Activated CD8-positive, alpha-beta memory T cell treated with anti-CD3 and anti-CD28 coated beads, Interleukin-2, amount 50 U/mL, for 4 hours (primary cell): ENCODE measurements at regions not wholly inside any gene's neighbourhood (a gene's known extent, or its start where the extent isn't known, plus 50 kb on each side); places are given as distances from the start of the nearest gene placed in this dataset.
"Not testable (repeated sequence)": the region's sequence is repeated elsewhere in the genome, so short reads cannot be mapped to it uniquely, and the experiment has no call there.

Experiments used
- DNase-seq: peaks from one replicate; pipeline ENCODE4 v3.0.0-alpha.2; 2020

GRCh38 chr2:129554373-129554772 is 425.1 kb upstream of the RAB6C start:
- DNase-seq = no peak

- DNase-seq = no peak
Measured at GRCh38 chr2:129559101-129559500, 420.4 kb upstream of the RAB6C start.

GRCh38 chr2:129565551-129566109 is 413.8 kb upstream of the RAB6C start:
- DNase-seq = no peak

- DNase-seq = not testable (repeated sequence)
Measured at GRCh38 chr2:129570812-129571211, 408.7 kb upstream of the RAB6C start.

- DNase-seq = no peak
Measured at GRCh38 chr2:129575431-129575830, 404.0 kb upstream of the RAB6C start.

- DNase-seq = no peak
Measured at GRCh38 chr2:129575880-129576279, 403.6 kb upstream of the RAB6C start.

GRCh38 chr2:129580001-129580400 is 399.5 kb upstream of the RAB6C start:
- no peak for DNase-seq

GRCh38 chr2:129585760-129586159 is 393.7 kb upstream of the RAB6C start:
- DNase-seq = no peak

GRCh38 chr2:129587426-129588064 is 391.9 kb upstream of the RAB6C start:
- no peak for DNase-seq

GRCh38 chr2:129604560-129604959 is 374.9 kb upstream of the RAB6C start:
- DNase-seq = no peak

GRCh38 chr2:129605646-129606045 is 373.8 kb upstream of the RAB6C start:
- DNase-seq = no peak

GRCh38 chr2:129606496-129607270 is 372.8 kb upstream of the RAB6C start:
- no peak for DNase-seq

- no peak for DNase-seq
Measured at GRCh38 chr2:129609224-129609623, 370.2 kb upstream of the RAB6C start.

- DNase-seq = no peak
Measured at GRCh38 chr2:129610766-129611165, 368.7 kb upstream of the RAB6C start.

- DNase-seq = no peak
Measured at GRCh38 chr2:129611471-129611870, 368.0 kb upstream of the RAB6C start.

GRCh38 chr2:129619471-129619870 is 360.0 kb upstream of the RAB6C start:
- no peak for DNase-seq

- DNase-seq = no peak
Measured at GRCh38 chr2:129620411-129620810, 359.1 kb upstream of the RAB6C start.

- DNase-seq = no peak
Measured at GRCh38 chr2:129623783-129624182, 355.7 kb upstream of the RAB6C start.

- DNase-seq = no peak
Measured at GRCh38 chr2:129627437-129627836, 352.0 kb upstream of the RAB6C start.

- no peak for DNase-seq
Measured at GRCh38 chr2:129636692-129637091, 342.8 kb upstream of the RAB6C start.

GRCh38 chr2:129641371-129641770 is 338.1 kb upstream of the RAB6C start:
- DNase-seq = no peak

GRCh38 chr2:129642526-129643043 is 336.9 kb upstream of the RAB6C start:
- DNase-seq = no peak

- DNase-seq = no peak
Measured at GRCh38 chr2:129645335-129645734, 334.1 kb upstream of the RAB6C start.

- DNase-seq = no peak
Measured at GRCh38 chr2:129646107-129646506, 333.4 kb upstream of the RAB6C start.
